Left kidney (tissue), 1 donor: ENCODE measurements at regions not wholly inside any gene's neighbourhood (a gene's known extent, or its start where the extent isn't known, plus 50 kb on each side); places are given as distances from the start of the nearest gene placed in this dataset.
A peak's percentile ranks its signal among the peaks of the same experiment; 100 is the strongest.

Experiments
- DNase-seq: peaks from one replicate; pipeline ENCODE4 v3.0.0-alpha.2; 2013

DNA sequence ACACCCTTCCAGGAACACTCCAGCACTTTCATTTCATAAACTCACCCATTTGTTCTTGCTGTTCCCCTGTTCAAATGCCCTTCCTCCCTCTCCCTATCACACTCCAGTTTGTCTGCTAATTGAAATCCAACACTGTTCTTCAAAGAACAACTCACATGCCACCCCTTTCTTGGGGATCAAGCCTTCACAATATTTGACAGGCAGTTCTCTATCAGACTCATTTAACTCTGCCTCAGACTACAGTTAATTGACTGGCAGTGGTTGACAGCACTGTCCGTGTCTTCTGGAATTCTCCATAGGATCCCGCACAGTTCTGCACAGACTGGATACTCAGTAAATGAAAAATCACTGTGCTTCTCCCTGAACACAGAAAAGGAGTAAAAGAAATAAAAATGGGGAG, 87.8 kb downstream of the PMP22 start:
- DNase-seq, result no peak

- no peak for DNase-seq
These were observed 89.8 kb downstream of the PMP22 start for GRCh38 chr17:15175356-15175755.

DNA sequence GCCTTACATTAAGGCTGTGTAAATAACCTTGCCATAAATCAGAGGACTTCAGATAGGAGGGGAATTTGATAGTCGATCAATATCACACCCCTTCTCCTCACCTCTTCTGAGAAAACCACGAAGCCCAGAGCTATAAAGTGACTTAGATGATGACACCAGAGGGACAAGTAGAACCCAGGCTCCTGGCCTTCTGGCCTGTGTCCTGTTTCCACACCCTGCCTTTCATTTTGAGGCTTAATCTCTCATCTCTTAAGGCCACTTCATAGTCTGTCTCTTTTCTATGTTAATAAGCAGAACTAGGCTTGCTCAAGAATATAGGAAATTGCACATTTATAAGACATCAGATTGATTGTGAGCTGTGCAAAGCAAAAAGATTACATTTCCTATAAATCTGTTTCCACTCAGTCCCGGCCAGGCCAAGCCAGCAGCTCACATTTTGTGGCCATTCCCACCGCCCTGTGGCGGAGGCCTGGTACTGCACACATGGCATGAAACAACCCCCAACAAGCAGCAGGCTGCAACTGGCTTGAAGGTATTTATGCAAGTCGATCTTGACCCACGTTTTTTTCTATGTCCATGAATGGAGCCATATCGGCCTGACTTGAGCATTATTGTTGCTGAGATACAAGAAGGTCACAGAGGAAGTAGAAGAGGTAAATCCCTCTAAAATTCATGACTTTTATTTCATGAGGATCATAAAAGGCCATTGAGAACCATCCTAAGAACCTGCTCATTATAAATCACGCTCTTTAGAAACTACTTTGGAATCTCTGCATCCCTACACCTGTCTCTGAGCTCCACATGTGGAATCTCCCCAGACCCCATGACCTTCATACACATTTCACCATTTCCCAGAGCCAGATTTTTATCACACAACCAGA, 93.7 kb downstream of the PMP22 start:
- DNase-seq, result peak; percentile 78

- no peak for DNase-seq
These were observed 95.5 kb downstream of the PMP22 start for GRCh38 chr17:15169676-15170075.

GRCh38 chr17:15168379-15168778, 96.7 kb downstream of the PMP22 start:
- no peak for DNase-seq

GRCh38 chr17:15161395-15161794, 103.7 kb downstream of the PMP22 start:
- DNase-seq, result no peak

- no peak for DNase-seq
These were observed 108.1 kb downstream of the PMP22 start for GRCh38 chr17:15157051-15157450.

DNA sequence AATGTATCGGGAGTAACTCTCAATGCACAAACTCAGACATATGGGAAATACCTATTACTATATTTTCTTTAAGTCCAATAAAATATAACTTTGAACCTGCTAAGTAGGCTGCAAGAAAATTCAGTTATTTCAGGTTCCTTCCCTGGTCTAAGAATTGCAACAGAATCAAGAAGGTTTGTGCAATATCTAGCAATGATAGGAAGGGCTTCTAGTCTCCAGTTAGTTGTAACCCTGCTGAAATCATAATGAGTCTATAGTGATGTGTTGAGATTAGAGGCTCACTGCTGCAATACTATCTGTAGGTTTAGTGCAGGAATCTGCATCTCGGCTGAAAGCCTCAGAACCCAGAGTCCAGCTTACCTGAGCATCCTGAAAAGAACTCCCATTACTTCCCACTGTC, 110.5 kb downstream of the PMP22 start:
- DNase-seq, result no peak

GRCh38 chr17:15145621-15146020, 119.5 kb downstream of the PMP22 start:
- DNase-seq, result no peak

DNA sequence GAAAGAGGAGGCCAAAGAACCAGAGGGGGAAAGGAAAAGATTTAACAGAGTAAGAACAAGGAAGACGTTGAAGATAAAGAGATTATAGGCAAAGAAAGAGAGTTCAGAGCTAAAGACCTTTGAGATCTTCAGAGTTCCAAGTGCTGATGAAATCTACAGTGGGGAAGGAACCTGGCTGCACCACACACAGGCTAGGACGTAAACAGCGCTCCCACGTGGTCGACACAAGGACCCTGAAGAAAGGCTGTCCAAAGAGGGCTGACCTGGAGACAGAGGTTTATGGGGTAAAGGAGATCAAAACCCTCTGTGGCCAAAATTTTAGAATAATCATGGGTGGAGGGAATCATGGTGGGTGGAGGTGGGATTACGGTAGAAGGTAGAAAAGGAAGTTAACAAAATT, 121.6 kb downstream of the PMP22 start:
- DNase-seq, result no peak

- no peak for DNase-seq
These were observed 130.8 kb downstream of the PMP22 start for GRCh38 chr17:15134363-15134762.

DNA sequence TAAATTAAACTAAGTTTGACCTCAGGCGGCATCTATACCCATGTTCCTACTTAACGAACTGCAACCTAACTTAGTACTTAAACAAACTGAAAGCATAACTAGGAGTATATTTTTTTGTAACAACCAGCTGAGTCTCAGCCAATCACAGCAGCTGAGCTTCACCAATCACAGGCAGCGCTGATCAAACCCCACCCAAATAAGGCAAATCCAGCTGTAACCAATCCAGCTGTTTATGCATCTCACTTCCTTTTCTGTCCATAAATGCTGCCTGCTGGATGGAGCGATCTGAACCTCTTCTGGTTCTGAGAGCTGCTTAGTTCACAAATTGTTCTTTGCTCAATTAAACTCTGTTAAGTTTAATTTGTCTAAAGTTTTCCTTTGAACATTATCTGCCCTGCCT, 131.3 kb downstream of the PMP22 start:
- no peak for DNase-seq

- DNase-seq, result no peak
These were observed 132.0 kb downstream of the PMP22 start for GRCh38 chr17:15133143-15133542.

DNA sequence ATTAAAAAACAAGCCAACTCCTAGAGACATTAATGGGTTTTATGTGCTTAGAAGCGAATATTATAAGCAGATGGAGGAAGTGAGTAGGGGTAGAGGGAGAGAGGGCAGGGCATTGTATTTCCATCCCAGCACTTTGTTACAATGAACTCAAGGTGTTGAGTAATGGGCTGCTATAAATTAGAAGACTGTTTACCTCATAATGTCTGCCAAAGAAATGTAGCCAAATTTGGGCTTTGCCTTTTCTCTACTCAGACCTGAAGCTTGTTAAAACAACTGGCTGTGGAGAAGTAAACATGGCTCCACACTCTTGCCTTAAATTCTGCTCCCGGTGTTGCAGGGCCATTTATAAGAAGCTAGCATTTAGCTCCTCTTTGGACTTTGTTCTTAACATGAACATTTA, 134.7 kb downstream of the PMP22 start:
- DNase-seq, result no peak

GRCh38 chr17:15129986-15130385, 135.1 kb downstream of the PMP22 start:
- DNase-seq, result no peak

DNA sequence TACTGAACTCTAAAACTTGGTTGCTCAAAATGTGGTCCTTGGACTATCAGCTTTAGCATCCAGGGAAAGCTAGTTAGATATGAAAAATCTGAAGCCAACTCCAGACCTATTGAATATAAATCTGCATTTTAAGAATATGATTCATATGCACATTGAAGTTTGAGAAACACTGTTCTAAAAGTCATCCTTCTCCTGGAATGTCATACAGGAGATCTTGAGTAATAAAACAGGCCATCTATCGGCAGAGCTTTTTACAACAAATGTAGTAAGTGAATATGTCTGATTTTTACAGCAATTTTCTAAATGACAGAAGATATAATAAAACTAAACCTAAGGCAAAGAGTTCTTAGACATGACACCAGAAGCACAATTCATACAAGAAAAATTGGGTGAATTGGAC, 140.4 kb downstream of the PMP22 start:
- no peak for DNase-seq

DNA sequence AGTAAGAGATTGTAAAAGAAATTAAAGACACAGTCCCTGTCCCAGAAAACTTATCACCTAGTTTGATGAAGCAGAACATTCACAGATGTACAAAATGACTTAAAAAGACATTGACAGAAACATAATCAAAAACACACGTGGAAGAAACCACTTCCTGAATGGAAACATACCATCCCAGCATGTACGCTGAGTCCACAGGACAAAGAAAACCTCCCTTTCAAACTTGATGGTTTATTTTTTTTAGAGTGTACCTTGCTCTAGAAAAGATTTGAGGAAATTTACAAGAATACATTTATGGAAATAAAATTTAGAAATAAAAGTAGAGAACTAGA, 140.9 kb downstream of the PMP22 start:
- no peak for DNase-seq

- no peak for DNase-seq
These were observed 141.4 kb downstream of the PMP22 start for GRCh38 chr17:15123593-15124263.

DNA sequence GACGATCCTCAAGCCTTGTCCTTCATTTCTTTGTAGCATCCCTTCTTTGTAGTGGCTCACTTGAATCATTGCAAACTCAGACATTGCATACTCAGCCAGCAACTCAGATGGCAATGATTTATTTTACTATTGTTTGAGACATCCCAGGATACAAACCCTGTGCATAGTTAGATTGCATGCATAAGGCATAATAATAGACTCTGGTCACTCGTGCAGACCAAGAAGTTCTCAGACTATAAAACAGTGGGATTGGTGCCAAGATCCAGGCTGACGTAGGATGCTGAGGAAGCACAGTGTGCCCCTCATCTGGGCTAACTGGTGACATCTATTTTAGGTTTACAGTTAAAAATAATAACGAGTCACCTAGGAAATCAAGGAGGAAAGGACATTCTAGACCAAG, 142.3 kb downstream of the PMP22 start:
- no peak for DNase-seq

DNA sequence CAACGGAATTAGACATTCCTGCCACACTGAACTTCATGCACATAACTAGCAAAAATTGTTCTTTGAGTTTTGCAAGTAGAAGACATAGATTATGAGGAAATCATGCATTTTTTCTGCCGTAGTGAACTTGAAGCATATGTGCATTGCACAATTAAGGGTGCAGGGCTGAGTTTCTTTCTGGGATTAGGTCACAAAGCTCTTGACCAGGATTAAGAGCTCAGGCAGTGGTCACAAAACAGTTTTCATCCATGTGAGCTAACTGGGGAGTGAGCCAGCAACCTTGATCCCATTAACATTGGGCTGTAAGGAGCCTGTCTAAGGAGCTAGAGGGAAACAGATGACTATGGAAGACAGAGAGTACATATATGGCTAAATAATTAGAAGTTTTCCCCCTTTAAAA, 143.7 kb downstream of the PMP22 start:
- no peak for DNase-seq

DNA sequence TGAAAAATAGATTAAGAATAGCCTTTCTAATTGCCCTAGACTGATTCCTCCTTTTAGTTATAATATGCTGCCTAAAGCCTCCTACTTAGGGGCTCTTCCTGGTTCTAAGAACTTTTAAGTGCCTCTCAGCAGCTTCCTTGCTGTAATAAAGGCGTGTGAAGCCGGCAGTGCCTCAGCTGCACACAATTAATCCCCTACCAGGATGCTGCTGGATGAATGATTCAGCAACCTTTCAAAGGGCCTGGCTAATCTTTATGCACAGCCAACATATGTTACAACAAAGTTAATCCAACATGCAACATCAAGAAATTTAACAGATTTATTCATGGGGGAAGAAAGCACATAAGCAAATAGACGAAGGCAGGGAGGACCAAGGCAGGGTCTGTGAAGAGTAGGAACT, 145.2 kb downstream of the PMP22 start:
- DNase-seq, result no peak

- no peak for DNase-seq
These were observed 147.9 kb downstream of the PMP22 start for GRCh38 chr17:15117239-15117638.

DNA sequence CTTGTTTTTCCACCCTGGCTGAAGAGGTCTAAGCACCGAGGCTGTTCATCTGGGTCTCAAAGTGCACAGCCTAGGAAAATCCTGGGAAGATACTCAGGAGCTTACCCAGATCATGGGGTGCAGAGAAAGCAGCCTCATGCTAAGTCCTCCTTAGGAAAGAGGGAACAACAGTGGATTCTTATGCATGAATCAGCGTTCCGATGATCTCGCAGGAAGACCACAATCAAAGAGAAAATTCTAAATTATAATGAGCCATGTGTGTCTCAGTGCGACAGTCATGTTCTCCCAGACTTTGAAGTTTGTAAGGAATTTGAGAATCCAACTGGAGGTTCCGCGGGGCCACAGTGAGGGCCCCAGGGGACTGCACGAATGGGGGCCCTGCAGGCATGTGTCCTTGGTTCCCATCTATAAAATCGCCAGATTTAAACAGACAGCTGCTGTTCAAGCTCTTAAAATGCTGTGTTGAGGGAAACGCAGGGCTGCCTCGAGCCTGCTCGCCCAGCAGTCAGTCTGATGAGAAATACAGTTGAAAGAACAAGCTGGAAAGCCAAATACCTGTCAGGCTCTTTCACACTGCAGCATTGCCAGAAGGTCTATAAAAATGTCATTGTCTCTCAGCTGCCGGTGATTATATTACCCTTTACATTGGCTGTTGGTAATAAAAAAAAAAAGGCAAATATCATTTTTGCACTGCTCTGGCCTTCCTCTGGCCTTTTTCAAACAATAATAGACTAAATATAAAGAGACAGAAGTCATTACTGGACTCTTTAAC, 152.1 kb downstream of the PMP22 start:
- DNase-seq, result no peak
